ENCODE measurements at regions not wholly inside any gene's neighbourhood (a gene's known extent, or its start where the extent isn't known, plus 50 kb on each side); places are given as distances from the start of the nearest gene placed in this dataset.

GRCh38 chr14:22096514-22096895 lies 422.9 kb upstream of the OR4E1 start:
- TF ChIP-seq POLR2AphosphoS5 (IDR thresholded peaks at IDR 0.05; ENCODE audit: borderline replicate concordance, low read depth, low read length) (no peak), EZH2 (IDR thresholded peaks at IDR 0.05) (no peak), FOXP2 (optimal IDR thresholded peaks at IDR 0.05; ENCODE audit: control extremely low read depth, extremely low read length, insufficient read depth) (no peak)

Data from SK-N-MC (cell line).